HCT116 (cell line): ENCODE measurements at regions not wholly inside any gene's neighbourhood (a gene's known extent, or its start where the extent isn't known, plus 50 kb on each side); places are given as distances from the start of the nearest gene placed in this dataset.

Source experiments
- EZH2 ChIP-seq: fragments of 200-600 bp; sonication (generic); IDR thresholded peaks from 2 replicates; pipeline ENCODE4 v1.6.1; 2017; ENCODE audit warnings: antibody characterized with exemption, mixed run types
- TF ChIP-seq, protein P1 (sequence below), 3 experiments: fragments of 200-600 bp in 1 of 3; sonication (generic) in 1 of 3; IDR thresholded peaks in 2 of 3; conservative IDR thresholded peaks in 1 of 3; 2 replicates each; pipeline ENCODE4 v1.5.1; 2012 to 2017; ENCODE audit warnings: low read depth in 2 of 3, low read length in 2 of 3, antibody characterized with exemption in 1 of 3, borderline replicate concordance in 1 of 3, control low read depth in 1 of 3, mild to moderate bottlenecking in 1 of 3, mixed read lengths in 1 of 3, mixed run types in 1 of 3, moderate library complexity in 1 of 3; ENCODE audit not compliant: insufficient read depth in 1 of 3
- TF ChIP-seq, protein P2 (sequence below): IDR thresholded peaks from 2 replicates; pipeline ENCODE4 v1.6.1; 2011; ENCODE audit warnings: mild to moderate bottlenecking, low read length, moderate library complexity; ENCODE audit not compliant: insufficient replicate concordance; ENCODE audit errors: extremely low read depth

DNA sequence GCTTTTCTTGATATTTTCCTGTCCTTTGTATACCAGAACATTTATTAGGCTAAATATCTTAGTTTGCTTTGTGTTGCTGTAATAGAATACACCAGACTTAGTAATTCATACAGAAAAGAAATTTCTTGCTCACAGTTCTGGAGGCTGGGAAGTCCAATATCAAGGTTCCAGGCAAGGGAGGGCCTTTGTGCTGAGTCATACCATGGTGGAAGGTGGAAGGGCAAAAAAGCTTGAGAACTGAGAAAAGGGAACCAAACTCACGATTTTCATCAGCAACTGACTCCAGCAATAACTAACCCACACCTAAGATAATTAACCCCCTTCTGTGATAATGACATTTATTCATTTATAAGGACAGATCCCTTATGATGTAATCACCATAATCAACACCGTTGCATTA is 496.9 kb upstream of the SUCLG2 start:
- TF ChIP-seq, protein P1, sequence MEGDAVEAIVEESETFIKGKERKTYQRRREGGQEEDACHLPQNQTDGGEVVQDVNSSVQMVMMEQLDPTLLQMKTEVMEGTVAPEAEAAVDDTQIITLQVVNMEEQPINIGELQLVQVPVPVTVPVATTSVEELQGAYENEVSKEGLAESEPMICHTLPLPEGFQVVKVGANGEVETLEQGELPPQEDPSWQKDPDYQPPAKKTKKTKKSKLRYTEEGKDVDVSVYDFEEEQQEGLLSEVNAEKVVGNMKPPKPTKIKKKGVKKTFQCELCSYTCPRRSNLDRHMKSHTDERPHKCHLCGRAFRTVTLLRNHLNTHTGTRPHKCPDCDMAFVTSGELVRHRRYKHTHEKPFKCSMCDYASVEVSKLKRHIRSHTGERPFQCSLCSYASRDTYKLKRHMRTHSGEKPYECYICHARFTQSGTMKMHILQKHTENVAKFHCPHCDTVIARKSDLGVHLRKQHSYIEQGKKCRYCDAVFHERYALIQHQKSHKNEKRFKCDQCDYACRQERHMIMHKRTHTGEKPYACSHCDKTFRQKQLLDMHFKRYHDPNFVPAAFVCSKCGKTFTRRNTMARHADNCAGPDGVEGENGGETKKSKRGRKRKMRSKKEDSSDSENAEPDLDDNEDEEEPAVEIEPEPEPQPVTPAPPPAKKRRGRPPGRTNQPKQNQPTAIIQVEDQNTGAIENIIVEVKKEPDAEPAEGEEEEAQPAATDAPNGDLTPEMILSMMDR (IDR thresholded peaks at IDR 0.05 in 2 of 3, conservative IDR thresholded peaks at IDR 0.05 in 1 of 3; ENCODE audit: borderline replicate concordance in 1 of 3, insufficient read depth in 1 of 3, low read depth in 2 of 3, low read length in 2 of 3) = no peak
- TF ChIP-seq, protein P2, sequence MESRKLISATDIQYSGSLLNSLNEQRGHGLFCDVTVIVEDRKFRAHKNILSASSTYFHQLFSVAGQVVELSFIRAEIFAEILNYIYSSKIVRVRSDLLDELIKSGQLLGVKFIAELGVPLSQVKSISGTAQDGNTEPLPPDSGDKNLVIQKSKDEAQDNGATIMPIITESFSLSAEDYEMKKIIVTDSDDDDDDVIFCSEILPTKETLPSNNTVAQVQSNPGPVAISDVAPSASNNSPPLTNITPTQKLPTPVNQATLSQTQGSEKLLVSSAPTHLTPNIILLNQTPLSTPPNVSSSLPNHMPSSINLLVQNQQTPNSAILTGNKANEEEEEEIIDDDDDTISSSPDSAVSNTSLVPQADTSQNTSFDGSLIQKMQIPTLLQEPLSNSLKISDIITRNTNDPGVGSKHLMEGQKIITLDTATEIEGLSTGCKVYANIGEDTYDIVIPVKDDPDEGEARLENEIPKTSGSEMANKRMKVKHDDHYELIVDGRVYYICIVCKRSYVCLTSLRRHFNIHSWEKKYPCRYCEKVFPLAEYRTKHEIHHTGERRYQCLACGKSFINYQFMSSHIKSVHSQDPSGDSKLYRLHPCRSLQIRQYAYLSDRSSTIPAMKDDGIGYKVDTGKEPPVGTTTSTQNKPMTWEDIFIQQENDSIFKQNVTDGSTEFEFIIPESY = no peak
- no peak for TF ChIP-seq EZH2
